ENCODE measurements at regions not wholly inside any gene's neighbourhood (a gene's known extent, or its start where the extent isn't known, plus 50 kb on each side); places are given as distances from the start of the nearest gene placed in this dataset.
A peak's percentile ranks its signal among the peaks of the same experiment; 100 is the strongest.

GRCh38 chr3:82050382-82050781 lies 288.9 kb upstream of the GBE1 start:
- Histone ChIP-seq H3K4me1 (replicated peaks in 1 of 2; ENCODE audit: control insufficient read depth in 2 of 2, insufficient read depth in 2 of 2, low read length in 2 of 2) (no peaks in the 10 kb centered on the region), H3K27ac (ENCODE audit: extremely low read depth, low read depth, low read length) (no peak overlapping the region), H3K4me2 (ENCODE audit: insufficient read depth, low read length) (no peak overlapping the region), H3K36me3 (ENCODE audit: control insufficient read depth, insufficient read depth, low read length) (no peaks in the 10 kb centered on the region), H3K79me2 (ENCODE audit: control insufficient read depth, insufficient read depth, low read length) (no peaks in the 10 kb centered on the region), H4K20me1 (replicated peaks; ENCODE audit: control insufficient read depth, insufficient read depth, low read length) (no peaks in the 10 kb centered on the region), H3K27me3 (ENCODE audit: control insufficient read depth in 2 of 2, insufficient read depth in 2 of 2, low read length in 2 of 2) (no peaks in the 10 kb centered on the region), H3K4me3 (no peak overlapping the region), H2AFZ (ENCODE audit: low read depth, low read length) (no peak overlapping the region), H3K9me1 (ENCODE audit: control insufficient read depth, insufficient read depth, low read length) (no peaks in the 10 kb centered on the region), H3K9ac (ENCODE audit: insufficient read depth in 1 of 2, low read depth in 2 of 2, low read length in 2 of 2) (no peak overlapping the region), H3K9me3 (replicated peaks; ENCODE audit: control insufficient read depth, insufficient read depth, low read depth, low read length) (no peaks in the 10 kb centered on the region)
- TF ChIP-seq GATAD2A (IDR thresholded peaks at IDR 0.05) = no peak
- no peak for TF ChIP-seq ZNF395 (CRISPR knock-in tag; IDR thresholded peaks at IDR 0.05)
- TF ChIP-seq SETDB1 (IDR thresholded peaks at IDR 0.05; ENCODE audit: low read length) = no peak
- no peak for TF ChIP-seq ZNF717 (CRISPR knock-in tag; IDR thresholded peaks at IDR 0.05)
- TF ChIP-seq CEBPG (CRISPR knock-in tag; IDR thresholded peaks at IDR 0.05) = no peak
- 0 out of 4 replicates have a peak, but pooled peaks of 1 of the 2 experiments have one; percentile 22 for TF ChIP-seq CEBPG (tag; conservative IDR thresholded peaks at IDR 0.05 in 1 of 2, IDR thresholded peaks at IDR 0.05 in 1 of 2)
- in situ Hi-C loops (cut with MboI) = no loop called here
- ChIA-PET CTCF (ENCODE audit: low intra/inter-chr PET ratio) (no interaction called here), POLR2A (no interaction called here)
- intact Hi-C loops (cut with micrococcal nuclease) = no loop called here
- 0% methylated on average over 1 of the region's 1 CpG for WGBS (ENCODE audit: insufficient coverage, low coverage, missing lambda C conversion rate)
- DNase-seq (ENCODE audit: extremely low read depth in 1 of 4, low spot score in 3 of 4) (no peak), ATAC-seq (no peak), FAIRE-seq (no peak)
- no TSS peak for BruUV-seq (replicated peaks)

DNA sequence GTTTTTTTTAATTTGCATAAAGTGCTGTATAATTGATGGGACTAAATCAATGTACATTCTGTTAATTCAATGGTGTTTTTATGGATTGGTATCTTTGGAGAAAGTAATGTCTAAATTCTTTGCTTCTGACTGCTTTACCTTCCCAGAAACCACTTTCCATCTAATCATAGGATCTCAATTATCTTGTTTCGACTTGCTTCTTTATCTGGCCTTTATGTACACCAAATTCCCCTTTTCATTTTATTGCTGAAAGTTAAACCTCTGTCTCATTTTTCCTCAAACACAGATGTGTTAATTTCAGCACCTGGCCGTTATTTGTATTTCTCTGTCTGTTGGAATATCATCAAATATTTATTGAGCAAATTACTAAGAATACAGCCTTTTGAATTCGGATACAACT lies 287.3 kb upstream of the GBE1 start:
- no peak overlapping the region for H3K9ac ChIP-seq (ENCODE audit: insufficient read depth in 1 of 2, low read depth in 2 of 2, low read length in 2 of 2)
- no peaks in the 10 kb centered on the region for H4K20me1 ChIP-seq (replicated peaks; ENCODE audit: control insufficient read depth, insufficient read depth, low read length)
- H3K9me1 ChIP-seq (ENCODE audit: control insufficient read depth, insufficient read depth, low read length) = no peaks in the 10 kb centered on the region
- DNase-seq (ENCODE audit: extremely low read depth in 1 of 4, low spot score in 3 of 4) = no peak
- FAIRE-seq = no peak
- no peaks in the 10 kb centered on the region for H3K79me2 ChIP-seq (ENCODE audit: control insufficient read depth, insufficient read depth, low read length)
- H3K4me3 ChIP-seq = no peak overlapping the region
- no peak for TF ChIP-seq BRCA1 (IDR thresholded peaks at IDR 0.05)
- no peak for TF ChIP-seq BRCA1 (CRISPR knock-in tag; IDR thresholded peaks at IDR 0.05)
- TF ChIP-seq ZNF316 (IDR thresholded peaks at IDR 0.05) = no peak
- no peak for TF ChIP-seq ZNF589 (CRISPR knock-in tag; IDR thresholded peaks at IDR 0.05; ENCODE audit: low read depth)
- no peak overlapping the region for H2AFZ ChIP-seq (ENCODE audit: low read depth, low read length)
- H3K9me3 ChIP-seq (replicated peaks; ENCODE audit: control insufficient read depth, insufficient read depth, low read depth, low read length) = no peaks in the 10 kb centered on the region
- no peaks in the 10 kb centered on the region for H3K27me3 ChIP-seq (ENCODE audit: control insufficient read depth in 2 of 2, insufficient read depth in 2 of 2, low read length in 2 of 2)
- POLR2A ChIA-PET = no interaction called here
- intact Hi-C loops (cut with micrococcal nuclease) (no loop called here), in situ Hi-C loops (cut with MboI) (no loop called here)
- no peaks in the 10 kb centered on the region for H3K36me3 ChIP-seq (ENCODE audit: control insufficient read depth, insufficient read depth, low read length)
- ATAC-seq = no peak
- BruUV-seq (replicated peaks) = no TSS peak
- CTCF ChIA-PET (ENCODE audit: low intra/inter-chr PET ratio) = no interaction called here
- H3K4me1 ChIP-seq (replicated peaks in 1 of 2; ENCODE audit: control insufficient read depth in 2 of 2, insufficient read depth in 2 of 2, low read length in 2 of 2) = no peaks in the 10 kb centered on the region
- H3K27ac ChIP-seq (ENCODE audit: extremely low read depth, low read depth, low read length) = no peak overlapping the region
- 0% methylated on average over 3 of the region's 3 CpGs for WGBS (ENCODE audit: insufficient coverage, low coverage, missing lambda C conversion rate)
- H3K4me2 ChIP-seq (ENCODE audit: insufficient read depth, low read length) = no peak overlapping the region
